Activated CD4-positive, alpha-beta T cell treated with anti-CD3 and anti-CD28 coated beads, Interleukin-10, Interleukin-2, amounts not matched to agents 100 ng/mL and 50 ng/mL, durations not matched to agents 16 hours and 8 hours (primary cell): ENCODE measurements at regions not wholly inside any gene's neighbourhood (a gene's known extent, or its start where the extent isn't known, plus 50 kb on each side); places are given as distances from the start of the nearest gene placed in this dataset.

ENCODE experiments used
- DNase-seq: peaks from one replicate; pipeline ENCODE4 v3.0.0-alpha.2; 2020

DNA sequence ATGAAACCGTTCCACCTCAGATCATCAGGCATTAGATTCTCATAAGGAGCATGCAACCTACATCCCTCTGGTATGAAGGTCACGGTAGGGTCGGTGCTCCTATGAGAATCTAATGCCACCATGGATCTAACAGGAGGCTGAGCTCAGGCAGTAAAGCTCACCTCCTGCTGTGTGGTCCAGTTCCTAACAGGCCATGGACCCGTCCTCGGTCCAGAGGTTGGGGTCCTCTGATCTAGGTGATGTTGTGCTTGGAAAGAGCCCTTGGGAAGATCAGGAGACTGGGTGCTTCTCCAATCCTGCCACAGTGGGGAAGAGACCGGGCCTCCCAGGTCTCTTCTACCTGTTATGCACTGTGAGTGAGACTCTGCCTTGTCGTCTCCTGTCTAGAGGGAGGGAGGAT, 104.6 kb downstream of the ACKR3 start:
- no peak for DNase-seq

DNA sequence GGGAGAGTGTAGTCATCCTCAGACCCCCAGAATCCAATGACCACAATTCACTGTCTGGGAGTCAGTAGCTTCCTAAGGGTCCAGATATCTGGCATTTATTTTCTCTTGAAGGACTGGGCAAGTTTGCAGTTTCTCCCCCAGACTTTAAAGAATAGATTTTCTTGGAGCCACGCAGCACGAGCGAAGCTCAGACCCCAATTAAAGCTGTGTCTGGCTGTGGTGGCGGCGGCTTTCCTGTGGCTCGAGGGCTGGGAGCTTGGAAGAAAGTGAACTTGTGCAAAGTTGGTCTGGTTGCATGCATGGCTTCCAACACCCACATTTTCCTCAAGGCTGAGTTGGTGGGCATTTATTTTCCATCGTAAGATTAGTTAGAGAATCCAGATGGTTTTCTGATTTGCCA, 105.0 kb downstream of the ACKR3 start:
- no peak for DNase-seq

DNA sequence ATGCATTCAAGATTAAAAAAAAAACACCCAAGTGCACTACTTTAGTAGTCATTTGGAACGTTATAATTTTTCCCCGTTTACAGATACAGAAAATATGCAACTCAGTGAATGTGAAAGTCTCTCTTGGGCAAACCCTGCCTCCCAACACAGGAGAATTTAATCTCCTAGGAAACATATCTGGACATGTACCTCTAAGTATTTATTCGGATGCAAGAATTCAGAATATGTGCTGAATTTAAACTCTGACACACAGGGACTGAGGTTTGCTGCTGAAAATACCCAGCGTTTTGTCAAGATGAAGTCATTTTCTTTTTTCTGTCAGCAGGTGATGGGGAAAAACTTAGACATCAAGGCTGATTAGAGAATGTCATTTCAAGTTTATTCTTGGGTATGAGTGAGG, 105.4 kb downstream of the ACKR3 start:
- no peak for DNase-seq

GRCh38 chr2:236675526-236675925, 105.9 kb downstream of the ACKR3 start:
- DNase-seq, result no peak

- DNase-seq, result no peak
Measured at GRCh38 chr2:236676136-236676873, 106.7 kb downstream of the ACKR3 start.

DNA sequence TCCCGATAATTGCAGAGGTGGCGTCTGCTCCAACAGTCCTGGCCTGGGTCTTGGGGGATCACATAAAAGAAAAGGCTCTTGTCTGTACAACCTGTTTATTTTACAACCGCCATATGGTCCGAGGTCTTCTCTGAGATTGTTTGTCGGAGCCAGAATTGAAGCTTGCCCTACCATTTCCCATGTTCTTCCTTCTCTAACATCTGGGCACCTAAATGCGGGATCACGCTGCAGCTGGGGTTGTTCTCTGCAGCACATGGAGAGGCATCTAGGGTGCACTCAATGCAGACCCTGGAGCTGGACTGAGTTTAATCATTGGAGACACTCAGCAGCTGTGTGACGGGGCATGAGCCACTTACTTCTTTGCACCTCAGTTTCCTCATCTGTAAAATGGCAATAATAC, 107.7 kb downstream of the ACKR3 start:
- DNase-seq, result no peak

- DNase-seq, result no peak
Measured at GRCh38 chr2:236678307-236678975, 108.8 kb downstream of the ACKR3 start.

DNA sequence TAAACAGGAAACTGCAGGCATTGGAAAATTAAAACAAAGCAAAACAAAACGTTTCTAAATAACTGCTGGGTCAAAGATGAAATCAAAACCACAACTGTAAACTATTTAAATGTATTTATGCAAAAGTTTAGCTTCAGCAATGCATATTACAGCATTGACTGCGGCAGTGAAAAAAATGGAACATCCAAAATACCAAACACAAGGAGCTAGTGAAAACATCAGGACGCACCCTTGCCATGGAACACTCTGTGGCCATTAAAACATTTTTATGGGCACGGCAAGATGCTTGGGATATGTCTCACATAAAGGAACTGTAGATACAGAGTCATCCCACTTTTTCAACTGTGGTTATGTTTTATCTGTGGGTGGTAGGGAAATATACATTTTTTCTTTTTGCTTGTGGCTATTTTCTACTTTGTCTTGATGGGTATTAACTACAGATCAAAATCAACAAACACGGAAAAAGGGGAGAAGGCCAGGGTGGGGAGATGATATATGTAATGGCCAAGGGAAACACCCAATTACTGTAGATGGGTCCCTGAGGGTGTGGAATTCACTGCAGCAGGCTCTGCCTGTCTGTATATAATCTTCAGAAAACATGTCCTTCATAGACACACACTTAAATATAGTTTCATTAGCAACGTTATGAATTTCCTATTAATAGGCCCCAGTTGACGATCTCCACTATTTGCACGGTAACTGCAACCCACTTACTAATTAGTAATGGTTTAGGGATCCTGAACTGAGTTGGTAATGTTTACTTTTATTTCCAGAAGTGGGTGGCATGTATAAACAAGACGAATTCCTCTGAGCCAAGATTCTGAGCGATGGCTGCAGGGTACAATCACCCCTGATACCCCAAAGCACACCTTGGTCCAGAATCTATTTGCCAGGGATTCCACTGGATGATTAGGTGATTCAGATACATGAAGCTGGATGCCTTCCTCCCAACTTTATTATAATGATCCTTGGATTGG, 110.5 kb downstream of the ACKR3 start:
- no peak for DNase-seq

DNA sequence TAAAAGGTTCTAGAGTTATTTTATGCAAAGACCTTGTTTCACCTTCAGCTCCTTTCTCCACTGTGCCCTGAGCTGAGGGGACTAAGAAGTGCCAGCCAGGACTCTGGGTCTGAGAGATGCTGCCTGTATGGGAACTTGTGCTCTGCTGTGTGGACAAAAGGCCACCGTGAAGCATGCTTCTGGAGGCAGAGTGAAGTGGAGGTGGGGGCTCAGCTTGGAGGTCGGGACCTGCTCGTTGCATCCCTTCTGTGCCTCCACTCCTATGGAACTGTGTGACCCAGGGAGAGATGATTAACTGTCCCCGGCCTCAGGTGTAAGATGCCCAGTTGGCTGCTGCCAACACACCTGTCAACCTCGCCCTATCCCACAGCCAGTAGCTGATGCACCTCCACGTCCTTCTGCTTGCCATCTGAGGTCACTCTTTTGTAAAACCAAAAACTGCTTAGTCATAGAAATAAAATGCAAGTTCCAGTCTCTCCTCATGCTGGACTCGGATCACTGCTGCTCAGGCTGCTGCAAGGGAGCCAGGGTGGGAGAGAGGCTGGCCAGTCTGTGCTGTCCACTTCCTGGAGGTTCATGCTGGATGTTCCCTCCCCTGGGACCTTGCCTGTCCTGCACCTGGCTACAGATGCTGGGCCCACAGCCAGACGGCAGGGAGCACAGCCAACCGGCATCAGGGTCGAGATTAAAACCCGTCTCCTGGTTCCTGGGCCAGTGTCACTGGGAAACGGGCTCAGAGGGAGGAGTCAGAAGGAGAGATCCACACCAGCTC, 113.2 kb downstream of the ACKR3 start:
- DNase-seq, result no peak

GRCh38 chr2:236684504-236685256, 115.1 kb downstream of the ACKR3 start:
- DNase-seq, result no peak

DNA sequence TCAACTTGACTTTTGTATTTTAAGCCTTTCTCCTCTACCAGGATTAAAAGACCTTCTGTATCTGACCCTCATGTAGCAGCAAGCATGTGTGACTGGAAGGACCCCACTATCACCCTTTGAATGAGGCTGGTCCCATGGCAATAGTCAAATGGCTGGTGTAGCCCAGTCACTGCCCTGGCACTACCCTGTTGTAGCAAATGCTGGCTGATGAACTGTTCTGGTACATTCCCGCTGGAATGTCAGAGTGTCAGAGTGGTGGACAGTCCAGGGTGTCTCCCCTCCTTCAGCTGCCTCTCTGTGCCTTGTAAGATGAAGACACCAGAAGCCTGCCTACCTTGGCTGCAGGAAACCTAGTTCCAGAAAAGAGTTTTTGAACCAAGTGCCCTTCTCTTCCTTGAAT, 115.7 kb downstream of the ACKR3 start:
- no peak for DNase-seq

GRCh38 chr2:236685979-236686520, 116.4 kb downstream of the ACKR3 start:
- DNase-seq, result no peak

DNA sequence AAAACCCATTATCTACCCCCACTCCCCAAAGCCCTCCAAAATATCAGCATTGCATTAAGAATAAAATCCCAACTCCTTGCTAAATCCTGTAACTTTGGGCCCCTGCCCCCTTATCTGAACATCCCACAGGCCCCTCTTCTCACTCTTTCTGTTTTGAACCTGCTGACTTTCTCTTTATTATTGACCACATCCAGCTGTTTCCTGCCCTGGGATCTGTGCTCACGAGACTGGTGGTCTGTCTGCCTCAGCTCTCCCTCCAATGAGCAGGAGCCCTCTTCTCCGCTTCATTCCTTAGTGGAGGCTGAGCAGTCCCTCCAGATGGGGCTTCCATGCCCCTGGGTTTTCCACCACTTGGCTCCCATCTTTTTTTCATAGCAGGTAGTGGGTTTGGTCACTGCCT, 116.9 kb downstream of the ACKR3 start:
- no peak for DNase-seq

GRCh38 chr2:236687296-236687965, 117.8 kb downstream of the ACKR3 start:
- DNase-seq, result no peak

DNA sequence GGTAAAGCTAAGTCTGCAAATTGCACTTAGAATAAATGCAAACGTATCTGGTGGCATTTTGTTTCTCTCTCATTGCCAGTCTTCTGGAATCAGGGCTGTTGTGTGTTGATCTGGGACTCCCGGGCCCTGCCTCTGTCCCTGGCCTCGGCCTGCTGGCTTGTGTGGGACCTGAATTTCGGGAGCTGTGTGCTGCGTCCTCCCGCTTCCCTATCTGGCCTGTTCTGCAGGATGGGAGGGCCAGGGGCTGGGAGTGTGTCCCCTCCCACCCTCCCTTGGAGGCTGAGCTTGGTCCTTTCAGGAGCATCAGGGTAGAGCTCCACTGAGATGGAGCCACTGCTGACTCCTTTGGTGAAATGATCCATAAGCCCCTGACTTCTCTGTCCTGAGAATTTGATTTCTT, 118.5 kb downstream of the ACKR3 start:
- no peak for DNase-seq

GRCh38 chr2:236688563-236689392, 119.2 kb downstream of the ACKR3 start:
- DNase-seq, result no peak

GRCh38 chr2:236689393-236689700, 119.7 kb downstream of the ACKR3 start:
- no peak for DNase-seq

- no peak for DNase-seq
Measured at GRCh38 chr2:236689981-236690380, 120.4 kb downstream of the ACKR3 start.

- DNase-seq, result no peak
Measured at GRCh38 chr2:236690726-236691125, 121.1 kb downstream of the ACKR3 start.

GRCh38 chr2:236691799-236692167, 122.2 kb downstream of the ACKR3 start:
- no peak for DNase-seq
